Nephron (organoid): ENCODE measurements at regions not wholly inside any gene's neighbourhood (a gene's known extent, or its start where the extent isn't known, plus 50 kb on each side); places are given as distances from the start of the nearest gene placed in this dataset.
"Not testable (repeated sequence)": the region's sequence is repeated elsewhere in the genome, so short reads cannot be mapped to it uniquely, and the experiment has no call there.

Experiments
- H3K27ac Mint-ChIP-seq, 3 experiments: 2 replicates each; pipeline ENCODE4 v1.8.0; 2020; ENCODE audit warnings: mixed read lengths in 3 of 3, mild to moderate bottlenecking in 2 of 3, moderate library complexity in 1 of 3
- H3K27me3 Mint-ChIP-seq: 2 replicates; pipeline ENCODE4 v1.8.0; 2021; ENCODE audit warnings: low read depth, mild to moderate bottlenecking, moderate library complexity, mixed read lengths
- H3K36me3 Mint-ChIP-seq: 2 replicates; pipeline ENCODE4 v1.8.0; 2020; ENCODE audit warnings: low read depth, mixed read lengths
- H3K4me1 Mint-ChIP-seq: 2 replicates; pipeline ENCODE4 v1.8.0; 2020; ENCODE audit warnings: mixed read lengths
- H3K4me3 Mint-ChIP-seq, 3 experiments: 2 replicates each; pipeline ENCODE4 v1.8.0; 2020; ENCODE audit warnings: mild to moderate bottlenecking in 3 of 3, mixed read lengths in 3 of 3, moderate library complexity in 2 of 3
- H3K9me3 Mint-ChIP-seq: 2 replicates; pipeline ENCODE4 v1.8.0; 2020; ENCODE audit warnings: mixed read lengths
- TF ChIP-seq, protein P1 (sequence below), 3 experiments: fragments of 200-600 bp; sonication (generic); IDR thresholded peaks; one replicate each; pipeline ENCODE4 v1.5.0; 2021; ENCODE audit warnings: antibody characterized with exemption in 3 of 3; ENCODE audit not compliant: unreplicated experiment in 3 of 3

DNA sequence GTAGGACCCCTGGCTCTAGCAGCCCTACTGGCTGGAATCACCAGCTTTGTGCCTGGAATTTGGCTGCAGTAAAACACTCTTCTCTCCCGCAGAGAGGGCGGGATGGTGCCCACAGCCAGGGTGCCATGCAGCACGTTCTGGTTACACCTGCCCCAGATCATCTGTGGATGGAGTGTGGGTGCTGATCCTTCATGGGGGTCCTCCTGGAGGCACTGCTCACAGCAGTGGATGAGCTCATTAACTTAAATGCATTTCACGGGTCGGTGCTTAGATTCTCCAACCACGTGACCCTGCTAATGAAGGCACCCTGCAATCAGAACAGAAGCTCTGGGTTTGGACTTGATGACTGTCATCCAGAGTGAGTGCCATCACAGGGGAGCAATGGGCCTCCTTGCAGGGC lies 138.6 kb upstream of the AFDN start:
- peaks cover 32% of the 10 kb centered on the region for H3K4me1 Mint-ChIP-seq
- TF ChIP-seq, protein P1, sequence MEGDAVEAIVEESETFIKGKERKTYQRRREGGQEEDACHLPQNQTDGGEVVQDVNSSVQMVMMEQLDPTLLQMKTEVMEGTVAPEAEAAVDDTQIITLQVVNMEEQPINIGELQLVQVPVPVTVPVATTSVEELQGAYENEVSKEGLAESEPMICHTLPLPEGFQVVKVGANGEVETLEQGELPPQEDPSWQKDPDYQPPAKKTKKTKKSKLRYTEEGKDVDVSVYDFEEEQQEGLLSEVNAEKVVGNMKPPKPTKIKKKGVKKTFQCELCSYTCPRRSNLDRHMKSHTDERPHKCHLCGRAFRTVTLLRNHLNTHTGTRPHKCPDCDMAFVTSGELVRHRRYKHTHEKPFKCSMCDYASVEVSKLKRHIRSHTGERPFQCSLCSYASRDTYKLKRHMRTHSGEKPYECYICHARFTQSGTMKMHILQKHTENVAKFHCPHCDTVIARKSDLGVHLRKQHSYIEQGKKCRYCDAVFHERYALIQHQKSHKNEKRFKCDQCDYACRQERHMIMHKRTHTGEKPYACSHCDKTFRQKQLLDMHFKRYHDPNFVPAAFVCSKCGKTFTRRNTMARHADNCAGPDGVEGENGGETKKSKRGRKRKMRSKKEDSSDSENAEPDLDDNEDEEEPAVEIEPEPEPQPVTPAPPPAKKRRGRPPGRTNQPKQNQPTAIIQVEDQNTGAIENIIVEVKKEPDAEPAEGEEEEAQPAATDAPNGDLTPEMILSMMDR (IDR thresholded peaks at IDR 0.05; ENCODE audit: unreplicated experiment in 3 of 3) = no peak
- no peaks in the 10 kb centered on the region for H3K36me3 Mint-ChIP-seq
- no peaks in the 10 kb centered on the region for H3K9me3 Mint-ChIP-seq
- no peak overlapping the region for H3K27ac Mint-ChIP-seq
- no peak overlapping the region for H3K4me3 Mint-ChIP-seq
- H3K27me3 Mint-ChIP-seq = peaks cover 37% of the 10 kb centered on the region

DNA sequence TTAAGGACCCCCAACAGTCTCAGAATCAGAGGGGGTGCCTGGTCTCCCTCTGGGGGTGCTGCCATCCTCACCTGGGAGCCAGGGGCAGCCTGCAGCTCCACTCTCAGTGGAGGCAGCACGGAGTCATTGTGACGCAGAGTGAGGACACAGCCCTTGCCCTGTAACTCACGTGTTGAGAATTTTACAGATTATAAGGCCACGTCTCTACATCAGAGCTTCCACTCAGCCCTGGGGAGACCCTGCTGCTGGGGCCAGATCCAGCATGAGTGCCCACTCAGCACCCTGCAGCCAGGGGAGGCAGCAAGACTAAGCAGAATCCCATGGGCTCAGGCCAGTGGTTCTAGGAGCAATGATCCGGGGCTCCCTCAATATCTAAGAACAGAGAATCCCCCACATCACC lies 137.4 kb upstream of the AFDN start:
- H3K36me3 Mint-ChIP-seq = no peaks in the 10 kb centered on the region
- H3K27me3 Mint-ChIP-seq = peaks cover 29% of the 10 kb centered on the region
- no peak overlapping the region for H3K27ac Mint-ChIP-seq
- H3K9me3 Mint-ChIP-seq = no peaks in the 10 kb centered on the region
- H3K4me1 Mint-ChIP-seq = peaks cover 25% of the 10 kb centered on the region
- no peak overlapping the region for H3K4me3 Mint-ChIP-seq
- TF ChIP-seq, protein P1 (IDR thresholded peaks at IDR 0.05; ENCODE audit: unreplicated experiment in 3 of 3) = no peak

DNA sequence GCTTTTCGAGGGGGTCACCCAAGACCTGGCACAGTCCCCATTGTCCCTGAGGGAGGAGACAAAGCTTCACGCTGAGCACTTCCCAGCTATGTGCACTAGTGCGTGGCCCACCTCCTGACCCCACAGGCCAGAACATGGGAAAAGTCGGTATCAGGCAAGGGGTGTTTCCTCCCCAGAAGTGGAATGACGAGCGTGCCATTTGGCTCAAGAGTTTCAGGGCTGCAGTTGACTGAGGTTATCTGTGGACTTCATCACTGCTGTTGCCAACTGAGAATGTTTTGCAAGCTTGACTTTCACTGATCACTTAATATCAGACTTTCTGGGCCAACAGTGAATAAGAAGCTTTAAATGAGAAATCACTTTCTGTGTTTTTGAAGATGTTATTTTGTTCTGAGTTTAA lies 137.0 kb upstream of the AFDN start:
- Mint-ChIP-seq H3K9me3 (no peaks in the 10 kb centered on the region), H3K27me3 (peaks cover 28% of the 10 kb centered on the region), H3K36me3 (no peaks in the 10 kb centered on the region), H3K4me3 (no peak overlapping the region), H3K27ac (no peak overlapping the region), H3K4me1 (peaks cover 25% of the 10 kb centered on the region)
- TF ChIP-seq, protein P1 (IDR thresholded peaks at IDR 0.05; ENCODE audit: unreplicated experiment in 3 of 3) = no peak

DNA sequence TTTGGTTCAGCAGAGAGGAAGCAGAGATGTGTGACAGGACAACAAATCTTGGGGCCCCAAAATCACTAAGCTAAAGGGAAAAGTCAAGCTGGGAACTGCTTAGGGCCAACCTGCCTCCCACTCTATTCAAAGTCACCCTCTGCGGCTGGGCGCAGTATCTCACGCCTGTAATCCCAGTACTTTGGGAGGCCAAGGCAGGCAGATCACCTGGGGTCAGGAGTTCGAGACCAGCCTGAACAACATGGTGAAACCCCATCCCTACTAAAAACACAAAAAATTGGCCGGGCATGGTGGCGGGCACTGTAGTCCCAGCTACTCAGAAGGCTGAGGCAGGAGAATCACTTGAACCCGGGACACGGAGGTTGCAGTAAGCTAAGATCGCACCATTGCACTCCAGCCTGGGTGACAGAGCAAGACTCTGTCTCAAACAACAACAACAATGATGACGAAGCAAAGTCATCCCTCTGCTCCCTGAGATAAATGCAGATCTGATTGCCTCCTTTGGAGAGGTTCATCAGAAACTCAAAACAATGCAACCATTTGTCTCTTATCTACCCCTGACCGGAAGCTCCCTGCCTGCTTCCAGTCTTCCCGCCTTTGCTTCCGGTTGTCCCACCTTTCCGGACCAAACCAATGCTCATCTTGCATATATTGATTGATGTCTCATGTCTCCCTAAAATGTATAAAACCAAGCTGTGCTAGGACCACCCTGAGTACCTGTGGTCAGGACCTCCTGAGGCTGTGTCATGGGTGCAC lies 136.4 kb upstream of the AFDN start:
- not testable (repeated sequence) for H3K36me3 Mint-ChIP-seq, H3K4me3 Mint-ChIP-seq, H3K9me3 Mint-ChIP-seq
- H3K4me1 Mint-ChIP-seq = peaks cover 20% of the 10 kb centered on the region
- peak overlapping the region in 1 of 3 experiments; percentile 67 for H3K27ac Mint-ChIP-seq
- peaks cover 22% of the 10 kb centered on the region for H3K27me3 Mint-ChIP-seq

DNA sequence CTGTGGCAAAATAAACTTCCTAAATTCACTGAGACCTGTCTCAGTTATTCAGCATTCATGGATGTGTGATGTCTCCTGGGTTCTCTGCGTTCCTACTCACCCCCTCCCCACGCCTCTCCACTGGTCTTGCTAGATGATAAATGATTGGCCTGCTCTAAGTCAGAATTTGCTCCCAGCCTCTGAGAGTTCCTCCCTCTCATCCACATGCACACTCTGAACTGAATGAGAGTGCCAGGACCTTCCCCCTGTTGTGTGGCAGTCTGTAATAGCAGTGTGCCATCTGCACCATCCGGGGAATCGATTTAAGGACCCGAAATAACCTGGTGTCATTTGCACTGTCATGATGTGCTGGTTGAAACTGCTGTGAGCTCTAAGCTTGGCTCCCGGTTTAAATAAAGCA lies 135.8 kb upstream of the AFDN start:
- no peak overlapping the region for H3K4me3 Mint-ChIP-seq
- H3K27ac Mint-ChIP-seq = peak overlapping the region in 1 of 3 experiments; percentile 67
- H3K27me3 Mint-ChIP-seq = peaks cover 19% of the 10 kb centered on the region
- H3K4me1 Mint-ChIP-seq = peaks cover 20% of the 10 kb centered on the region
- TF ChIP-seq, protein P1 (IDR thresholded peaks at IDR 0.05; ENCODE audit: unreplicated experiment in 3 of 3) = no peak
- H3K9me3 Mint-ChIP-seq = no peaks in the 10 kb centered on the region
- H3K36me3 Mint-ChIP-seq = no peaks in the 10 kb centered on the region

DNA sequence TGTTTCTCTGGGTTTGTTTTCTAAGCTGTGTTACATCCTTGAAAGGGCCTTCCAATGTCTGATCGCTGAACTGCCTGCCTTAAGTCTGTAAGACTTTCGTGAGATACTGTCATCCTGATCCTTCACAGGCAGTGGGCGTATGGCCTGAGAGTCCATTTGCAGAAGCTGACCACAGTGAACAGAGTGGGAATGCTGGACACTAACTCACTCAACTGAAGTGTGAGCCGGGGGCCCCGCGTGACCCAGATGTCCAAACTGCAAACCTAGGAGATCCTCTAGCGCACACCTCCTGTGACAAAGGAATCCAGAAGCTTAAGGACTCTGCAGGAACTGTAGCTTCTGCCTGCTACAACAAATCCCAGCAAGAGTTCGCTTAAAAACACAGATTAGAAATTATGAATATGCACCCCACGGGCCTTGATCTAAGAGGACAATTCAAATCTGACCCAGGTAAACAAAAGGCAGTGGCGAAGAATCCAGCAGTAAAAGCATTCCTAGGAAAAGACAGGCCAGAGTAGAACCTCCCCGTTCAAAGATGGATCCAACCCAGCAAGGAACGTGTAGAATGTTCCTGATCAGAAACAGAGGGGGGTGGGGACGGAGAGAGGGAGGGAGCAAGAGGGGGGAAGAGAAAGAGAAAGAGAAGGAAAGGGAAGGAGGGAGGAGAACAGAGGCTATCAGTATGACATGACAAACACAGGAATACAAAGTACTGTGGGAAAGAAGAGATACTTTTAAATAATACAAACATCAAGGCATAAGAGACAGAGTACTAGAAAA lies 135.0 kb upstream of the AFDN start:
- H3K27ac Mint-ChIP-seq = no peak overlapping the region
- no peaks in the 10 kb centered on the region for H3K36me3 Mint-ChIP-seq
- peaks cover 26% of the 10 kb centered on the region for H3K4me1 Mint-ChIP-seq
- no peak overlapping the region for H3K4me3 Mint-ChIP-seq
- no peaks in the 10 kb centered on the region for H3K9me3 Mint-ChIP-seq
- H3K27me3 Mint-ChIP-seq = peaks cover 17% of the 10 kb centered on the region
- TF ChIP-seq, protein P1 (IDR thresholded peaks at IDR 0.05; ENCODE audit: unreplicated experiment in 3 of 3) = no peak

DNA sequence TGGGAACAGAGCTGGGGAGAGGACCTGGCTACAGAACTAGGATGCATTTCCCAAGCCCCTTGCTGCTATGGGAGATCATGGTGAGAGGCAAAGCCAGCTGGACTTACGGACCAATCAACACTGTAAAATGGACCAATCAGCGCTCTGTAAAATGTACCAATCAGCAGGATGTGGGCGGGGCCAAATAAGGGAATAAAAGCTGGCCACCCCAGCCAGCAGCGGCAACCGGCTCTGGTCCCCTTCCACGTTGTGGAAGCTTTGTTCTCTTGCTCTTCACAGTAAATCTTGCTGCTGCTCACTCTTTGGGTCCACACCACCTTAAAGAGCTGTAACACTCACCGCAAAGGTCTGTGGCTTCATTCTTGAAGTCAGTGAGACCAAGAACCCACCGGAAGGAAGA lies 133.2 kb upstream of the AFDN start:
- H3K36me3 Mint-ChIP-seq, H3K27ac Mint-ChIP-seq, H3K4me3 Mint-ChIP-seq, H3K9me3 Mint-ChIP-seq: not testable (repeated sequence)
- H3K27me3 Mint-ChIP-seq = peaks cover 19% of the 10 kb centered on the region
- peaks cover 28% of the 10 kb centered on the region for H3K4me1 Mint-ChIP-seq
